ENCODE measurements at regions not wholly inside any gene's neighbourhood (a gene's known extent, or its start where the extent isn't known, plus 50 kb on each side); places are given as distances from the start of the nearest gene placed in this dataset.
A peak's percentile ranks its signal among the peaks of the same experiment; 100 is the strongest.

- DNase-seq: no peak
Observed at GRCh38 chr10:131015271-131015670, 296.2 kb downstream of the TCERG1L start.

DNA sequence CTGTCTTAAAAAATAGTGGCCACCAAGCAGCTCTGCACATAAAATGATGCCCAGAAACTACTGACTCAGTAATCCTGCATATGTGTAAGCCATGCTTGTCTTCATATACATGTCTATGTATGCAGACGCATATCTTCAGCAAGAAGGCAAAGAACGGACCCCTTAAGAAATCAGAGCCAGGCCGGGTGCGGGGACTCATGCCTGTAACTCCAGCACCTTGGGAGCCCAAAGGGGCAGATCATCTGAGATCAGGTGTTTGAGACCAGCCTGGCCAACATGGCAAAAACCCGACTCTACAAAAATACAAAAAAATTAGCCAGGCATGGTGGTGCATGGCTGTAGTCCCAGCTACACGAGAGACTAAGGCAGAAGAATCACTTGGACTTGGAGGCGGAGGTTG is 295.0 kb downstream of the TCERG1L start:
- DNase-seq: no peak

DNA sequence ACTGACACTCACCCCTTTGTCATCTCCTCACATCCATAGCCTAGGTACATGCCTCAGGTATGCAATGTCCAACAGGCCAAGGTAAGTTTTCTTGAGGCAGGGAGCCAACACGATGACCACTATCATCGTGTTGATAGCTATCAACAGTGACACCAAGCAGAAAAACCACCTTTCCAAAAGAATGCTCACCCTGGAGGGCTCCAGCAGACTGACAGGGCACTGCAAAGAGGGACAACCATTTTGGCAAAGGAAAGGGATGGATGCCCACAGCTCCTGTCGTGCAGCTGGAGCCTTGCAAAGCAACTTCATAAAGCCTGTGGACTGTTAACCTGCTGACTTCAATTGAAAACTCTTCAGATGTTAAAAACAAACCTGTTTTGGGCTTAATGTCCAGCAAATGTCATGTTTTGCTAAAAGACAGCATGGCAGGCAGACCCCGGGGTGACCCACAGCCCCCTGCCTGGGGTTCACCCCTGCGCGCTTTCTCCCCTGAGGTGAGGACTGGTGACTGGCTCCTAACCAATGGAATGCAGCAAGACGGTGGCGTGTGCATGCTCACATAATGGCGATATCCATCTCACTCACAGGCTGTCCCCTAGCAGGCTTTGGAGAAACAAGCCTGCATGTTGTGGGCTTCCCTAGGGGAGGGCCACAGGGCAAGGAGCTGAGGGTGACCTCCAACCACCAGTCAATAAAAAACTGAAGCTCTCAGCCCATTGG is 293.8 kb downstream of the TCERG1L start:
- no peak for DNase-seq

DNA sequence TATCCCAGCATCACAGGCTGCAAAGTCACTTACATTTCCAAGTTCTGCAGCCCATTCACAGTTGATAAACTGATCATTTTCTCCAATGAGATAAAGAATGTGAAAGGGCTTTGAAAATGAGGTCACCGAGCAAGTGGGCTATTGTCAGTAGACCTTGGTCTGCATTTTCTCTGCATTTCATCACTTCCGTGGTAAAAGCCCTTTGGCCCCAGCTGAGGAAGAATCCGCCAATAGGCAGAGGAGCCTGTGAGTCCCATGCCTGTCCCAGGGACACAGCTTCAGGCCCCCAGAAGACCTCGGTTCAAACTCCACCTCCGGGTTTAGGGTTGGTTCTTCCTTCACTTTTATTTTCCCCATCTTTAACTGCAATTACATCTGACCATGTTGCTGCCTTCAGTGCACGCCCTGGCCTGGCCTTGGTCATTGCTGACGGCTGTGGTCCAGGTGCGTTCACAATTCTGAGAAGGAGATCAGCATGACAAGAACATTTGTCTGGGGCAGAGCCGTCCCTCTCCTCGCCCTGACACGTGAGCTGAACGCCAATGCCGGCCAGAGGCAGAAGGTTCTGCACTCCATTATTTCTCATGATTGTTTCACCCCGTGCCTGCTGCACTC is 292.5 kb downstream of the TCERG1L start:
- no peak for DNase-seq

GRCh38 chr10:131019696-131020095 is 291.8 kb downstream of the TCERG1L start:
- DNase-seq: no peak

DNA sequence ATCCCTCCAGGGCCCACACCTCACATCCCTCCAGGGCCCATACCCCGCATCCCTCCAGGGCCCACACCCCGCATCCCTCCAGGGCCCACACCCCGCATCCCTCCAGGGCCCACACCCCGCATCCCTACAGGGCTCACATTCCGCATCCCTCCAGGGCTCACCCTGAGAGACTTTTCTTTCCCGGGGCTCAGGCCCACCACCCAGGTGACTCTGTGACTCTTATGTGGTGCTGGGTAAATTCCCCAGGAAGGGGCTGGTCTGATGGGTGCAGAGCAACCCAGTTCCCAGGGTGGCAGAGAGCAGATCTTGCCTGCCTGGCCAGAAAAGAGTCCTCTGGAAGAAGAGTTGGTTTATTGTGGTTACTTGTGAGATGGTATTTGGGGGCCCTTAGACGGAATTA is 290.7 kb downstream of the TCERG1L start:
- no peak for DNase-seq

GRCh38 chr10:131021246-131021895 is 290.1 kb downstream of the TCERG1L start:
- no peak for DNase-seq

- no peak for DNase-seq
Observed at GRCh38 chr10:131021969-131022368, 289.6 kb downstream of the TCERG1L start.

DNA sequence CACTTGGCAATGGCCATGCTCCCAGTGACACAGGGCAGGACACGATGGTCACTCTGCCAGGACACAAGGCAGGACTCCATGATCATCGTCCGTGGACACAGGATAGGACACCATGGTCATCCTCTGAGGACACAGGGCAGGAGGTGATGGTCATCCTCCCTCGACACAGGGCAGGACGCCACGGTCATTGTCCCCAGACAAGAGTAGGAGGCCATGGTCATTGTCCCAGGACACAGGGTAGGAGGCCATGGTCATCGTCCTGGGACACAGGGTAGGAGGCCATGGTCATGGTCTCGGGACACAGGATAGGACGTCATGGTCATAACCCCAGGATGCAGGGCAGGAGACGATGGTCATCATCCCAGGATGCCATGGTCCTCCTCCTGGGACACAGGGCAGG is 289.2 kb downstream of the TCERG1L start:
- no peak for DNase-seq

GRCh38 chr10:131022981-131023380 is 288.5 kb downstream of the TCERG1L start:
- DNase-seq: no peak

DNA sequence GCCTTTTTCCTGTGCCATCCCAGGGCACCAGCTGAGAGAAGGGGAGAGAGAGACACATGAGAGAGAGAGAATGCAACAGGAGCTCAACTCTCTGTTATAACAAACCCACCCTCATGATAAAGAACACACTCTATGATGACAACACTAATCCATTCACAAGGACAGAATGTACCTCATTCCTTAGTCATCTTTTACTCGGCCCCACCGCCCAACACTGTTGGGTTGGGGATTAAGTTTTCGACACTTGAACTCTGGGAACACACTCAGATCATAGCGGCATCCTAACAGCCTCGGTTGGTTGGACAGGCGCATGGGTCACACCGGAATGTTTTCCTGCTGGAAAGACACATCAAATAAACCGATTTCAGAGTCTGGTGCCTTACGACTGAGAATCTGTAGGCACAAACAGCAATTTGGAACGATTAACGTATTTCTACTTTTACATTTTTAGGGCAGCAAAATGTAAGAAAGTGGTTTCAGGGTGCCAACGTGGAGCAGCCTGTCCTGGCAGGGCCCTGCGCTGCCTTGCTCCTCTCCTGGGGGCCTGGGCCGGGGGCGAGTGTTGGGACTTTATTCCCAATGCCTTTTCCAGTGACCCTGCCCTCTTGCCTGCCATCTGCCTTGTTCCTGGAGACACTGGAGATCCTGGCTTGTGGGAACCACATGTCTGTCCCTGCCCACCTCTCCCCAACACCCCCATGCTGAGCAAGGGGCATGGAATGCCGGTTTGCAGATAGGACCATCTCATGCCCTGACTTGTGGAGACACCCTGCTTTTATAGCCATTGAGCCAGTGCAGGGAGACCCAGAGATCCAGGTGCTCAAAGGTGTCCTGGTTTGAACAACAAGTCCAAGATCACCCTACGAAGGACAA is 287.0 kb downstream of the TCERG1L start:
- DNase-seq: no peak

DNA sequence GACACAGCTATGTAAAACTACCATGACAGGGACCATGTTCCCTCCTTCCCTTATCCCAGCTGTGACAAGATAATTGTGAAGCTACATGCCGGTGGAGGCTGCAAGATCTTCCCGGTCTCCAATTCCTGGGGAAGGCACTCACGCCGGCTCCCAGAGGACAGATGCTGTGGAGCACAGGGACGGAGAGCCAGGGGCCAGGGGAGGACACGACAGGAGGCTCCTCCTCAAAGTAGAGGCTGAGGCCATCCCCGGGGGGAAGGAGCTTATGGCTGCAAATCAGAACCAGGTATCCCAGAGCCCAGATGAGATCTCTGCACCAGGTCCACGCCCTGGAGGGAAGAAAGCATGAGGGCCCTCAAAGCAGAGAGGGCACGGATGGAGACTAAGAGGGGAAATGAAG is 286.2 kb downstream of the TCERG1L start:
- no peak for DNase-seq

GRCh38 chr10:131027256-131027655 is 284.3 kb downstream of the TCERG1L start:
- no peak for DNase-seq

DNA sequence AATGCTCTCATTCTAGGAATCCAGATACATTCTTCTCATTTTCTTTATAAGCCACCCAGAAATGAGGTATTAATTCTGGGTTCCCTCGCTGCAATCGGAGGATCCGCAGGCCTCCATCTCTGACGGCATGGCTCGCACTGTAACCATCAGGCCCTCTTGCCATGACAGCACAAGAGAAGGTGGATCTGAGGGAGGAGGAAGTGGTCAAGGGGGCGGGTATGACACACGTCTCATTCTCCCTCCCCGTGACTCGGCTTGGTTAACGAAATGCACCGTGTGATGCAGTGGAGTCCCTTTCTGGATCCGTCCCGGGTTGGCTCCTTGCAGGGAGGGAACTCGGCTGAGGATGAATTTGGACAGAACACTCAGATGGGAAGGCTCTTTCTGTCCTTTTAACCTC is 280.2 kb downstream of the TCERG1L start:
- no peak for DNase-seq

- no peak for DNase-seq
Observed at GRCh38 chr10:131032329-131033165, 279.0 kb downstream of the TCERG1L start.

DNA sequence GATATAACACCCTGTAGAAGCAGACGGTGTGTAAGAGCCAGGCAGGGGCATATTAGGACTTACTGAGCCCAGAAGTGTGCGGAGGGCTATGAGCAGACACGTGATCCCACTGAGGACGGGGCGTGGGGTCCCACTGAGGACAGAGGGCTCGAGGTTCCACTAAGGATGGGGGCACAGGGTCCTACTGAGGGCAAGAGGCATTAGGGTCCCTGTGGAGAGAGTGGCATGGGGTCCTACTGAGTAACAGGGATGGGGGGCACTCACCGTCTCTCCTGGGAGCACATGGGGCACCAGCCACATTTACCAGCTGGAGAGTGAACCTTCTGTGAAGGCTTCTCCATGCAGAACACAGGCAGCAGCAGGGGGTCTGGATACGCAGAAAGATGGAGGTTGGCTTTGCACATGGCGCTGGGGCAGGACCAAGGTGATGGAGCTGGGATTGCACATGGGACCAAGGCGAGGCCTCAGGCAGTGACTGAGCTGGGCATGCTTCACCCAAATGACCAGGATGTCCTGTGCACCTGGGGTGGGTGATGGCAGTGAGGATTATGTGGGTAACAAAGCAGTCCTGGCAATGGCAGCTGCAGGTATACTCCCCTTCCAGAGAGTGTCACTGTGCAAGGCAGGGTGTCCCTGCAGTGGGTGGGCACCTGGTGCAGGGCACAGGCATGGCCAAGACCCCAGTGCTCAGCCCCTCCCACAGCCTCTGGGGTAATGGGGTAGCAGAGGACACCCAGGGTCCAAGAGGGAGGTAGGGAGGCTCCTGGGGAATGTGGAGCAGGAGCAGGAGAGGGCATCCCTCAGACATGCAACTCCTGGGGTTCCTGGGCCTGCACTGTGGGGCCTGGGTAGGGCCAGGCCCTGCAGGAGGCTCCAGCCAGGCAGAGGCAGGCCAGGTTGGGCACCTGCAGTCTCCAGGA is 278.1 kb downstream of the TCERG1L start:
- no peak for DNase-seq

- no peak for DNase-seq
Observed at GRCh38 chr10:131034451-131034850, 277.1 kb downstream of the TCERG1L start.

GRCh38 chr10:131035779-131036178 is 275.7 kb downstream of the TCERG1L start:
- DNase-seq: no peak

- no peak for DNase-seq
Observed at GRCh38 chr10:131038056-131038455, 273.5 kb downstream of the TCERG1L start.

DNA sequence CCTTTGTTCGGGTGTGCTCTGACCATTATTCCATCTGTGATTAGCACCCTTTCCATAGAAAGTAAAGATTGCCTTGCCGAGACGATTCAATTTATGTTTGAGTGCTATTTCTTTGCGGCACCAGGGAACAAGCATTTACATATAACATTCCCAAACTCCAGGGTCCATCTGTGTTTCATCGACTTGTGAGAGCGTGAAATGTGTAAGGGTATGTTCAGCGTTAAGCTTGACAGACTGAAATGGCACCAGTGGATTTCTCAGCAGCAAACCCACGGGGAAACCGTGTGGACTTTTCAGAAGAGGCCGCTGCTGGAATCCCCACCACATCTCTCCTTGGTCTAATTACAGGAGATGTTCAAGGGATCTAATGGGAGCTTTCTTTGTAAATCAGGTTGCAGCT is 270.5 kb downstream of the TCERG1L start:
- no peak for DNase-seq

- DNase-seq: peak; percentile 17 to 22
Observed at GRCh38 chr10:131041441-131041840, 270.1 kb downstream of the TCERG1L start.

Data from NCI-H526 (cell line).